ENCODE measurements at regions not wholly inside any gene's neighbourhood (a gene's known extent, or its start where the extent isn't known, plus 50 kb on each side); places are given as distances from the start of the nearest gene placed in this dataset.
"Not testable (repeated sequence)": the region's sequence is repeated elsewhere in the genome, so short reads cannot be mapped to it uniquely, and the experiment has no call there.

DNA sequence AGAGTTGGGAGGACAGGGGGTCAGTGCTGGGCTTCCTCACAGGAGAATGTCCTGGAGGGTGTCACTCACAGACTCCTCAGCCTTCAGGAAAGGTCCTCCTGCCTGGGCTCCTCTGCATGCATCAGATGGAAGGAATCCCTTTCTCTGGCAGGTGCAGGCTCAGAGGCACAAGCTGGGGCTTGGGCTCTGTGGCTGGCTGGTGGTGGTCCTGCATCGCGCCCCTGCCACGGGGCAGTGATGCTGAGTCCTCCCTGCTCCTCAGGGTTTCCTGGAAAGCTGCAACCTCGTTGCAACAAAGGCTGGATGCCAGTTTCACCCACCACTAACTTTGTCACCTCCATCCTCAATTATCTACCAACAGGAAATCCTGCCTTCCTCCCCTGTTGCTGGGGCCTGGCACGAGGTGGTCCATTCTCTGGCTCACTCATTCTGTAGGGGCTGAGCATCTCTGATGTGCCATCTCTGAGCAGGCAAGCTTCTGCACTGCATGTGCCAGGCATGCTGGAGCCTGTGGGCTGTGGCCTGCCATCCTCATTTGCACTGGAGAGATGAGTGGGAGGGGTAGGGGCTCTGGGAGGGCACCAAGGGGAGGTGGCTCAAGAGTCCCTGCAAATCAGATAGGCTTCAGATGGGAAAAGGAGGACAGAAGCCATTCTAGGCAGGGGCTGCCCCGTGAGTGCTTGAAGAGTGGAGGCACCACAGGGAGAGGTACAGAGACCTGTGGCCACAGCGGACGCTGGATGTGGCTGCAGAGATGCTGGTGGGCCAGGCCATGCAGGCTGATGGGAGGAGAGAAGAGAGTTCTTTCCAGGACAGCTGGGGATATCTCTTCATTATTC lies 272.6 kb upstream of the HS6ST1 start:
- no peak for DNase-seq

GRCh38 chr2:128591861-128592822 lies 273.5 kb upstream of the HS6ST1 start:
- DNase-seq: no peak

DNA sequence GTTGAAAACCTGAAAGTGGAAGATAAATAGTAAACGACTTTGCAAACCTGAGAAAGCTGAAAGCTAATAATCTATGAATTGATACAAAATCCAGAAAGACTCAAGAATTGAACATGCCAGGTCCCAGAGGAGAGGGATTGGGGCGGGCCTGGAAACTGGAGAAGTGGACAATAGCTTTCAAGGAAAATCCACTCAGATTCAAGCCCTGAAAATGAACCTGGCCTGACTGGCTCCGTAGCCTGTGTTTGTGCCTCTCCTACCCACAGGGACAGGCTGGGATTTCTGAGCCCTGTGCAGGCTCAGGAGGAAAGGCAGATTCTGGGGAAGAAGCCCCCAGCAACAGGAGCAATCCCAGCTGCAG lies 274.8 kb upstream of the HS6ST1 start:
- no peak for DNase-seq

GRCh38 chr2:128593879-128594650 lies 275.4 kb upstream of the HS6ST1 start:
- peak; percentile 30 for DNase-seq

DNA sequence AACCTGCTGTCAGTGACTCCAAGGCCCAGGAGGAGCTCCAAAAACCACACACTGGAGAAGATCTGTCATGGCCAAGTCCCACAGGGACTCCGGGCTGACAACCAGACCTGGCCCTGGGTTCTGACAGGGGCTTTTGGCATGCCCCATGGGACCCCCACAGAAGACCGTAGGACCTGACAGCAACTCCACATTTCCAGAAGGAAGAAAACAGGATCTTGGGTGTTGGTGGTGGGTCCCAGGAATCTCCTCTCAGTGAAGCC lies 275.9 kb upstream of the HS6ST1 start:
- peak; percentile 25 for DNase-seq

- peak; percentile 36 for DNase-seq
Observed at GRCh38 chr2:128594953-128595677, 276.4 kb upstream of the HS6ST1 start.

GRCh38 chr2:128595763-128596395 lies 277.2 kb upstream of the HS6ST1 start:
- DNase-seq: peak; percentile 28

DNA sequence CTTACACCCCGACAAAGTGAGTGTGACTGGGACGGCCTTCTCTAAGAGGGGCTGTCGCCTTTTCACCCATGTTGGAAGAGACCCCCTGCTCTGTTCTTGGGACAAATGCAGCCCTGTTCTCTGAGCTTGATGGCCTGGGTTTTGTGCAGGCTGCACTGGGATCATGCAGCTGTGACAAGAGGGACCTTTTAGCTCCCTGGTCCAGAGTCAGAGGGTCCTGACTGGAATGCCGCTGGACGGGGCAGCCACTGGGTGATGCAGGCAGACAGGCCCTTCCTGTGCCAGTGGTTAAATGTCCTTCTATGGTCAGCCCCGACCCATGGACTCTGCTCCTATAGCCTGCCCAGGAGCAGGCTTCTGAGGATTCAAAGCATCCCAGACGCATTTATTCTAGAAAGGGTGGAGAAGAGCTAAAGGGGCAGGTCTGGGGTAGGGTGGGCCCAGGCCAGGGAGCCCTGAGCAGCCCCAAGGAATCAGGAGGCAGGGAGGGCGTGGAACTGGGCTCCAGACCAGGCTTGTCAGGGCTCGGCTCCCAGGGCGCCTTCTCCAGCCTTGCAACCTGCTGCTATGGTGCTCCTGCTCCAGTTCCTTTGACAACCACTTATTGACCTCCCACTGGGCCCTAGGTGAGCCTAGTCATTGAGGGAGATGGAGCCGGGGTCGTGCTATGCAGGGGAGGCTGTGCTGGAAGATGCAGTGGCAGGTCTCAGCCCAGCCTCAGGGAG lies 277.9 kb upstream of the HS6ST1 start:
- peak; percentile 34 for DNase-seq

- DNase-seq: peak; percentile 15
Observed at GRCh38 chr2:128597121-128597762, 278.6 kb upstream of the HS6ST1 start.

- DNase-seq: not testable (repeated sequence)
Observed at GRCh38 chr2:128598260-128598659, 279.6 kb upstream of the HS6ST1 start.

- no peak for DNase-seq
Observed at GRCh38 chr2:128598862-128599441, 280.3 kb upstream of the HS6ST1 start.

GRCh38 chr2:128599700-128600099 lies 281.0 kb upstream of the HS6ST1 start:
- peak; percentile 13 for DNase-seq

DNA sequence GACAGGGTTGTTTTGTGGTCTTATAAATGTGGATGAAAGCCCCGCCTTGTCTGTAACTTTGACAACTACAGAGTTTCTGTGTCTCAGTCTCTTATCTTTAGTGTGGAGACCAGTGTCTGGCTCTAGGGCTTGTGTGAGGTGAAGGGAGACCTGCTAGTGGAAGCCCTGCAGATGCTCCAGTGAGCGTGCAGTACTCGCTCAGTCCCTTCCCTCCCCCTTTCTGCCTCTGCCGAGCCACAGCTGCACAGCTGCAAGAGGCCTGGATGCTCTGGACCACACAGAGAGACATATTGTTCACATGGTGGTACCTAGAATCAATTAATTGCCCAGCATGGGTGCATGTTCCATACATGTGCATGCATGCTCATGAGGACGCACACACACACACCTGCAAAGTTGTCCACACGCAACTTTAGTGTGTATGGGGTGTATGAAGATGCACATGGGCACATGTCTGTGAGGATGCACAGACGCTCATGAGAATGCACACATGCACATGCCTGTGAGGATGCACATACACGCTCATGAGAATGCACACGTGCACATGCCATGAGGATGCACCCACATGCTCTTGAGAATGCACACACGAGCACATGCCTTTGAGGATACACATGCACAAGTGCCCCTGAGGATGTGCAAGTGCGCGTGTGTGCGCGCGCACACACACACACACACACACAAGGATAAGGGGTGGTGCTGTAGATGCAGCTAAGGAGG lies 282.1 kb upstream of the HS6ST1 start:
- peak; percentile 18 for DNase-seq

DNA sequence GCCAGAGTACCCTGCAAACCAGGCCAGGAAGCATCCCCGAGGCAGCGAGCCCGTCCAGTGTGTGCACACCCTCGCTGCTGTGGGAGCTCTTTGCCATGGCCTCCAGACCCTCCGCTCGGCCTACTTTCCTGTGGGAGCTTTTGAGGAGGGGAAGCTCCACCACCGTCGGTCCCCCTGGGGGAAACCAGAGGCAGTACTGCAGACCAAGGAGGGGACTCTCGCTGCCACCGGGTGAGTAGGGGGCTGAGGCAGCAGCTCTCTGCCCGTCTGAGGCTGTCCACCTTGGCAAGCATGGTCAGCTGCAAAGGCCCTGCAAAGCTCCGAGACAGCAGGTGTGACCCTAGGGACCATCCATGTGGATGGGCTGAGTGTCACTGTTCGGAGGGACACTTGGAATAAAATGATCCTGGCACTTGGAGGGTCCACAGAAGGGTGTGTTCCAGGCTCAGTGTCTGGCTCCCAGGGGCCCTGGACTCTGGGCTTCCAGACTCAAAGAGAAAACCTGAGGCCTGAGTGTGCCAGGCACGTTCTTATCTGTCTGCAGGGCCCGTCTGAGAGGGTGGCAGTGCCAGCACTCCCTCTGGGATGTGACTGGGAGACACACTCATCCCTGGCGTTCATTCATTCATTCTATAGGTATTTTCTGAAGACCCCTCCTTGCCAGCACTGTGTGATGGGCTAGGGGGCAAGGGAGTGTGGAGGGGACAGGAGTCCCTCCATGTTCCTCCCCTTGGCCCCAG lies 282.8 kb upstream of the HS6ST1 start:
- peak; percentile 30 for DNase-seq

- DNase-seq: peak; percentile 28
Observed at GRCh38 chr2:128602038-128602698, 283.5 kb upstream of the HS6ST1 start.

GRCh38 chr2:128602699-128603101 lies 284.0 kb upstream of the HS6ST1 start:
- DNase-seq: peak; percentile 26

DNA sequence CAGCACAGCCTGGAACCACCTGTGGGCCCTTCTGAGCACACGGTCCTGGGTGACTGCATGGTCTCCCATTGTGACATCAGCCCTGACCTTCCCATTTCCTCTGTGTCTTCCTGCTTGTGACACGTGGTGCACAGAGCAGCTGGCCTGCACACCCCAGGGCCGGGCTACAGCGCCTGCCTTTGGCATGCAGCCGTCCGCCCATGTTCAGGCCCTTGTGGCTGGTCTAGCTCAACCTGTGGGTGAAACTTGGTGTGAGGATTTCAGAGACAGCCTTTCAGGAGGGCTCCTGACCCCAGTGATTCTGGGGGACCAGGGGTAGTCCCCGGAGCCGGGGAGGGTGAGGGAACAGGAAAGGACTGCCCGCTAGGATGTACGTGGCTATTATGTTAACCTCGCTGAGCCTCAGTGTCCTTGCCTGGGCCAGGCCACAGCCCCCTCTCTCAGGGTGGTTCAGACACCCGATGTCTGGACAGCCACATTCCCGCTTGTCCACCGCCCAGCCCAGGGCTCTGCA lies 284.8 kb upstream of the HS6ST1 start:
- DNase-seq: peak; percentile 22

- DNase-seq: peak; percentile 15
Observed at GRCh38 chr2:128604045-128604444, 285.4 kb upstream of the HS6ST1 start.

Data from activated CD8-positive, alpha-beta memory T cell treated with anti-CD3 and anti-CD28 coated beads, Interleukin-2, amount 50 U/mL, for 48 hours (primary cell).